GM19240 (cell line): ENCODE measurements at regions not wholly inside any gene's neighbourhood (a gene's known extent, or its start where the extent isn't known, plus 50 kb on each side); places are given as distances from the start of the nearest gene placed in this dataset.

ENCODE experiments used
- DNase-seq: peaks from one replicate; pipeline ENCODE4 v3.0.0; 2011; ENCODE audit warnings: low spot score; ENCODE audit not compliant: insufficient read length

DNA sequence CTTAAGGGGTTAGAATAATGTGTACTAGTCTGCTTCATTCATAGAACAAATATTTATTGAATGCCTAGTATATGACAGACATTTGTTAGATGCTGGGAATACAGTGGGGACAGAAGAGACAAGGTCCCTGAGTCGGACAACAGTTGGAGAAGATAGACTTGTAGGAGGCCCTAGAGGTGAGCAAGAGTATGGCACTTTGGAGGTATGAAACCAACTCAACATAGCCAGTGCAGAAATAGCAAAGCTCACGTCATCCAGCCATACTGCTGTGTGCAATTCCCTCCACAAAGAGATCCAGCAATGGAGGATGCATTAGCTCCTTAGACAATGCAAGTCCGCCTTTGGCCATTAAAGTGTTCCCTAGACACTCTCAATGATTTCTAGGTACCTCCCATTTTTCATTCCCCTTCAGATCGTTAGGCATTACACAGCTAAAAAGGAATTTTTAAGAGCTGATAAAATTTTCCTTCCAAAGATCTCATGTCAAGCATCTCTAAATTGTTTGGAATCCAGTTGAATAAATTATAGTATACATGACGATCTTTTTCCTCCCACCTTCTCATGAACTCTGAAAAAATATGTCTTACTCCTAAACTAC lies 1949.6 kb upstream of the WWC1 start:
- no peak for DNase-seq

GRCh38 chr5:166342402-166342801 lies 1949.0 kb upstream of the WWC1 start:
- no peak for DNase-seq

GRCh38 chr5:166346726-166347374 lies 1944.6 kb upstream of the WWC1 start:
- no peak for DNase-seq

GRCh38 chr5:166349046-166349445 lies 1942.4 kb upstream of the WWC1 start:
- DNase-seq = no peak

DNA sequence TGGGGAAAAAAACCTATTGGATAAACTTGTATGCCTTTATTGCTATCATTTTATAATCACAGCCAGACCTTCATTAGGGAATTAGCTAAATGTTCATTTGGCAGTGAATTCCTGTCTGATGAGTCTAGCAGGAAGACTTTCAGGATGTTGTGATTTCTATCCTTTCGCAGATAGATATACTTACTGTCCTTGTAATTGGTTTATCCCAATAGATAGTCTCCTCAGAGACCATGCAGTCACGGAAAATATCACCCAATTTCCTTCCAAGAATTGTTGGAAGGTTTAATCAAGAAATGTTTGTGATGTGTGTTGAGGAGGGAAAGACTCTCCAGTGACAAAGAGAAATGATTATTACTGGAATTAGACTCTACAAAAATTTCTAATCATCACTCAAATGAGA lies 1937.9 kb upstream of the WWC1 start:
- DNase-seq = no peak

- DNase-seq = no peak
These were observed 1937.1 kb upstream of the WWC1 start for GRCh38 chr5:166354332-166354731.

GRCh38 chr5:166356096-166356495 lies 1935.3 kb upstream of the WWC1 start:
- DNase-seq = no peak

DNA sequence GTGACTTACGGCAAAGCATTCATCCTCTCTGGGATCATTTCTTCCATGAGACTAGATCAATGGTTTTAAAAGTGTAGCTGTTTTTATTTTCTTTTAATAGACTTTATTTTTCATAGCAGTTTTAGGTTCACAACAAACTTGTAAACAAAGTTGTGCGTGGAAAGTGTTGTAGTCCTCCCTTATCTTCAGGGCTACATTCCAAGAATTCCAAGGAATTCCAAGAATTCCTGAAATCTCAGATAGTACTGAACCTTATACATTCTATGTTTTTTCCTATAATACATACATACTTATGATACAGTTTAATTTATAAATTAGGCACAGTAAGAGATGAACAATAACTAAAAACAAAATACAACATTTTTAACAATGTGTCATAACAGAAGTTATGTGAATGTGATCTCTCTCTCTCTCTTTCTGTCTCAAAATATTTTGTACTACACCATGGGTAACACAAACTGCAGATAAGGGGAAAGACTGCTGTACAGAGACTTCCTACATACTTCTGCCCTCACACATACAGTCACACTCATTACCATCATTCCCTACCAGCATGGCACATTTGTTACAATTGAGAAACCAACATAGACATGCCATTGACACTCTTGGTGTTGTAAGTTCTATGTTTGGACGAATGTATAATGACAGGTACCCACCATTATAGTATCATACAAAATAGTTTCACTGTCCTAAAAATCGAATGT lies 1933.2 kb upstream of the WWC1 start:
- DNase-seq = no peak

- no peak for DNase-seq
These were observed 1928.2 kb upstream of the WWC1 start for GRCh38 chr5:166363087-166363760.

GRCh38 chr5:166365164-166365563 lies 1926.3 kb upstream of the WWC1 start:
- no peak for DNase-seq

- DNase-seq = no peak
These were observed 1924.1 kb upstream of the WWC1 start for GRCh38 chr5:166367391-166367790.

DNA sequence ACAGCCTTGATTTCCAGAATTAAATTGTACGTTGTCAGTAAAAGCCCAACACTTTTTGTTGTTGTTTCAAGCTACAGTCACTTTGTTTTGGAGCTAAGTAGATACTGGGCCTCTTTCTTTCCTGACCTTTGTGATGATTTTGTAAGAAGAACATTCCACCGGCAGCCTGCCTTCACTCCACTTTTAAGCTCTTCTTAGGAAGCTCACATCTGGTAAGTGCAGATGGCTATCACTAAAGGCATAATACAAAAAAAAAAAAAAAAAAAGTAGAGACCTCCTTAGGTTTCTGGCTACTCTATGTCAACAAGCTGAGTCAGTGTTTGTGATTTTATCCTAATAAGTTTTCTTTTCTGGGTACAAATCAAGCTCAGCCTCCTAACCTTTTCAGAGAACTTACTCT lies 1922.1 kb upstream of the WWC1 start:
- DNase-seq = no peak

DNA sequence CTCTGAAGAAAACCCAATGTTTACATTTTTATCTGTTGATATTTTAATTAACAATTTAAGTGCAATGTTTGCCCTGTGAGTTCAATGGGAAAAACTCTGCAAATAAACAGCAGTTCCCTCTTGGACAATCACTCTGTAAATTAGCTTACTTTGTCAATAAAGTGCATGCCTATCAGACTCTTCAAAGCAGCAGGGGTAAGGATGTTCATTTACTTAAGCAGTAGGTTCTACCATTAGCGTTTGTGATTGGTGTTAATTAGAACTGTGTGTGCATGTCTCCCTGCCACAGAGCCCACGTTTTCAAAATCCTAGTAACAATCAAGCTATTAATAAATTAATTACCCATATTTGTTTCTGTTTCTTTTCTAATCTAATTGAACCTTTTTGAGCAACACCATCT lies 1921.6 kb upstream of the WWC1 start:
- DNase-seq = no peak

- DNase-seq = no peak
These were observed 1920.3 kb upstream of the WWC1 start for GRCh38 chr5:166370928-166371690.

DNA sequence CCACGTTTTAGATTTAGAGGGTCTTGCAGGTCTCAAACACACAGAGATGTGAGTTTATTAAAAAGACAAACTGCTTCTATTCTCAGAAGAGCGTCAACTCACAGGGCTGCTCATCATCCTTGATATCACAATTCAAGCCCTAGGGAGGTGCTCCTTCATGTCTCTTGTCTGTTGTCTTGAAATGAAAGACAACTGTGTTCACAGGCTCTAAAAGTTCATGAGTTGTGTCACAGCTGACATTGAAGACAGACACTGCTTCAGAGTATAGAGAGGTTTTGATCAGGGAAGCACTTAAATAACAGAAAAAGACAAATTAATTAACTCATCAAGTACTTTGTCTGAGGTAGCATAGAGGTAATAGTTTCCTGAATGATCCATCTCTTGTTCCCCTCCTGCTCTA lies 1917.6 kb upstream of the WWC1 start:
- no peak for DNase-seq

- DNase-seq = no peak
These were observed 1913.7 kb upstream of the WWC1 start for GRCh38 chr5:166377756-166378155.

- no peak for DNase-seq
These were observed 1911.9 kb upstream of the WWC1 start for GRCh38 chr5:166379517-166379916.

- DNase-seq = no peak
These were observed 1909.4 kb upstream of the WWC1 start for GRCh38 chr5:166382031-166382430.

DNA sequence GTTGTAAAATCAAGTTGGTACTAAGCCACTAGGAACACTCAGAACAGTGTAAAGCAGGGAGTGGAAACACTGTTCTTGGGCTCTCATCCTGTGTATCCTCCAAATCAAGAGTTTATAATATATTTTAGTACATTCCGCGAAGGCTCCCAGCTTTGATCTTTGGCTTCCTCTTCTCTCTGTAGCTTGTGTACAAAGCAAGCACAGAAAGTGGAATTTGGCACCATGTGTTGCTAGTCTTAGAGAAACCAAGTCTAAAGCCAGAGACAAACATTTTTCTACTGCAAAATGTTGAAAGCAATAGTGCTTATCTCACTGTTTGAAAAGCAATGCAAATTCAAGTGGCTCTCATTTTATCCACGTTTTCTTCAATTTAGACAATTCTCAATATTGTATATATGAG lies 1893.3 kb upstream of the WWC1 start:
- DNase-seq = no peak

GRCh38 chr5:166399781-166400180 lies 1891.7 kb upstream of the WWC1 start:
- DNase-seq = no peak

GRCh38 chr5:166401391-166401790 lies 1890.1 kb upstream of the WWC1 start:
- DNase-seq = no peak

DNA sequence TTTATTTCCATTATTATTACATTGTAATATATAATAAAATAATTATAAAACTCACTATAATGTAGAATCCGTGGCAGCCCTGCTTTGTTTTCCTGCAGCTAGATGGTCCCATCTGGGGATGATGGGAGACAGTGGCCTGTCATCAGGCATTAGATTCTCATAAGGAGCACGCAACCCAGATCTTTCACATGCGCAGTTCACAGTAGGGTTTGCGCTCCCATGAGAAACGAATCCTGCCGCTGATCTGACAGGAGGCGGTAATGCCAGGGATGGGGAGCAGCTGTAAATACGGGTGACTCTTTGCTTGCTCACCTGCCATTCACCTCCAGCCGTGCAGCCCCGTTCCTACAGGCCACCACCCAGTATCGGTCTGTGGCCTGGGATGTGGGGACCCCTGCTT lies 1879.3 kb upstream of the WWC1 start:
- no peak for DNase-seq
